ELR (cell line): ENCODE measurements at regions not wholly inside any gene's neighbourhood (a gene's known extent, or its start where the extent isn't known, plus 50 kb on each side); places are given as distances from the start of the nearest gene placed in this dataset.

Experiments
- DNase-seq: peaks from one replicate; pipeline ENCODE4 v3.0.0-alpha.2; 2015; ENCODE audit warnings: low read depth

DNA sequence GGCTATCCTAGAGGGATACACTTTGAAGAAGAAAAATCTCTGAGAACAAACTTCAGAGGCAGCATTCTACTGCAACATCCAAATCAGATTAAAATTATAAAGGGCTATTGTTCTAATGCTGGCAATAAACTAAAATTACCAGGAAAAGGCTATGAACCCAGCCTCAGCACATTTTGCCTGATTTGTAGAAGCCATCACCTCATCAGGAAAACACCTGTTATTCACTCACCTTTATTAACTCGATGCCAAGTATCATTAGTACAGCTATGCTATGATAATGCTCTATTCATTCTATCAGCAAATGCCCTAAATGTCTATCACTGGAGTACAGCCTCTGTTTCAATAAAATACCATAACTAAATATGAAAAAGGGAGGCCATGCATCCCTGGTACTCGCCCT, 510.2 kb downstream of the RASEF start:
- no peak for DNase-seq

DNA sequence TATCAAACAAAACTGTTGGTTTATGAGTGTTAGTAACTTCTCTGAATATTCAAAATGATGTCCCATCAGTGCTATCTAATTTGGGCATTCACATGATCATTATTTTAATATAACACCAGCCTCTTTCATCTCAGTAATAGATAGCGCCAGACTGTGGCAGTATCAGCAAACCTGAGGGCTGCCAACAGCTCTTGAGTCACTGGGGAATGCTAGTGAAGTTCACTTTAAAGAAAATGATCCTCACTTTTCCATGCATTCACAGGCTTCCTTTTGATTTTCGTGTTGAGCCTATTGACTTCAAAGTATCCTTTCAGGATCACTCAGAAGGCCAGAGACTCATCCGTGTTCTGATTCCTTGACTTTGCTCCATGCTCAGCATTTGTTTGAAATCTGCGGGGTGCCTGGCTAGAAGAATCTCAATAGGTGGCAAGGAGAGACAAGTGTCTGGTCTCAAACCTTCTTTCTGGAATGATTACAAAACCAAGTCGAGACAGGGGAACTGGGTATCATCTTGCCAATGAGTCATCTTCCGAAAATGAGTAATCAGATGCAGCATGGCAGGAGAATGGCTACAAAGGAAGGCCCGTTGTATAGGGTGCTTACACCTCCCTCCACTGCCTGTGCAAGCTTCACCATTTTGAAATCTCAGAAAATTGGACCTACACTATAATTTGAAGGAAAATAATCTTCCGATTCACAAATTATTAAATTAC, 509.1 kb downstream of the RASEF start:
- DNase-seq: peak; percentile 3

DNA sequence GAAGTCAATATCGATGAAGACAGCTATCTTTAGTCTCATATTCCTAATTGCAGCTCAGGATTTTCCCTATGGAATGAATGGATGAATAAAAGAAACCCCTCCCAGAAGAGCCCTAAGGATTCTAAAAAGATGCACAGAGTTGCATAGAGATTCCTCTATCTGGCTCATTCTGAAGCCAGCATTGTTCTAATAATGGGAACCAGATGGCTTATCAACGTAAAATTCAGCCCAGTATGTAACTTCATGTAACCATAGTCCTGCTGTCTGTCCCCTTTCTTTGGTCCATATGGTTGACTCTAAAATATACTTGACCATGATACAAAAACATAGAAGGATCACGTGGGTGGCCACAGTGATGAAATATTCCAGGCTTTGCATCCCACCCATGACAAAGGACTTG, 508.6 kb downstream of the RASEF start:
- no peak for DNase-seq

DNA sequence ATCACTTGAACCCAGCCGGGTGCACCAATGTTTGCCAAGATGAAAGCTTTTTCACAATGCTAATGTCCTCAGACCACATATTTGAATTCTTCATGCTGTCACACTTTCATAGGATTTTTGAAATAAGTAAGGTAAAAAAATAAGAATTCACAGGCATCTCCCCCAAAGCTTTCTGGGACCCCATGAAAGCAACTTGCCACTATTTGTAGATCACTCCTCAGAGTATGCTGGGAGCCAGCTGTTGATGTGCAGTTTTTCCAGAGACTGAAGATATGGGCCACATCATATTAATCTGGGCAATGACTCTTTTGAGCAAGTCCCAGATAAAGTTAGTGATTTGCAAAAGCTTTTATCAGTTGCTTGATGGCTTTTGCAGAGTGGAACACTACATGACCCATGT, 507.9 kb downstream of the RASEF start:
- DNase-seq: no peak

DNA sequence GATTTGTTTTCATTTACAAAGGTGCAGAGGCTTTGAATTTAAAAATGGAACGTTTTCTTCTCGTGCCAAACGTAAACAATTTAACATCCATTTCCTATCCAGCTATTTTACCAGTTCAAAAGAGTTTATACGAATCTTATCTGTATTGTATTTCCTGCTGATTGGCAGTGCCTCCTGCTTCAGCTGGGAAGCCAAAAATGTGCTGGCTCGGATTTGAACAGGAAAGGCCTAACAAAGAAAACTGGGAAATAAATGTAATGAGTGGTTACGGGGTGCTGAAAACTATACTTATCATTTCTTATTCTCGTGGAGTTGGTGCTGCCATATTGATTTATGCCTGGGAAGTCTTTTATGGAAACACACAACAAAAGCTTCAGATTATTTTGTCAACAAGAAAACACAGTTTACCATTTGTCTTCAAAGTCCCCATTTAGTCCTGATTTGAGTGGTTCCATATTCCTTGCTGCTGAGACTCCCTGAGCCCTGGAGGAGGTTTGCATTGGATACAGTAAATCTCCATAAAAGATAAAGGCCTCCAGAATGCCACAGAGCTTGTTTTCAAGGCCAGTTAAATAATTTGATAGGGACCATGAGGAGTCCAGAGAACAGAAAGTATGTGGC, 507.4 kb downstream of the RASEF start:
- no peak for DNase-seq

DNA sequence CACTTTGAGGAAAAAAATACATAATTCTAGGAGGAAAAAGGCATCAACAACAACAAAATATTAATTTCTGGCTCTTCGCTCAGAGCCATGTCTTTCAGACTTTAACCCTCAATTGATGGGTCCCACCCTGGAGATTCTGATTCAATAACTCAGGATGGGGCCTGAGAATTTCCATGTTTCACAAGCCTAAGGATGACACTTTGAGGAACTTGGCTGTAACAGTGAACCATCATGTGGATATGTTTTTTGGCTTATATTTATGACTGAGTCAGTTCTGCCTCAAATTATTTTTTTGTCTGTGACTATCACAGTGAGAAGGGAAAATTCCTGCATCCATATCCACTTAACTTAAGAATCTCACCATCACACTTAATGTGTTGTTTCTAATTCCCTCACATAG, 504.6 kb downstream of the RASEF start:
- no peak for DNase-seq

DNA sequence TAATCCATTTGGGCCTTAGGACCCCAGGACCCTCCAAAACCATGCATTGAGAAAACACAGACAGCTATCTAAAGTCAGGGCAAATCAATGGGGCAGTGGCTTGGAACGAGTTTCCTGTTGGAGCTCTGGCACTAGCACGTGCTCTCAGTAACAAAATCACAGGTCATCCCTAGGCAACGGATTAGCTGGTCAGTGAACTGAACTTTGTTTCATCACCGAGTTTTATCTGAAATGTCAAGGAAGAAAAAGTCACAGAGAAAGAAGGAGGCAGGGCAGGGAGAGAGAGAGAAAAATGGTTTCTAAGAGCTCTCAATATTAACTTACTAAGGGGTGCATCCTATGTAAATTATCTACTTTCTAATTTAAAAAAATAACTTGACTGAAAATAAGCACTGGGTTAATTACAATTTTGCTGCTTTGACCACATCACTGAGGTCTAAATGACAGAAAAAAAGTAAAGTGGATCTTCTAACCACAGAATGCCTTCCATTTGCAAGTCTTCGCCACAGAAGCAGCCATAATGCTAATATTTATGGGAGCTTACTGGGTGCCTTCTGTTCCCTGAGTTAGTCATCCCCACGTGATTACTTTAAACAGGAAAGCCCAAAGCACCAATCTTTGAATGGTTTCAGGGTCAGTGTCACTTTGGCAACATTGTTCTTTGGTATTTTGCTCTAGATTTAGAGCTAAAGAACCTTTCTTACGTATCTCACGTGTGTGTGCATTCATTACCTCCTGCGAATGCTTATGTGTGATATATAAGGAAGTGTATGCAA, 503.9 kb downstream of the RASEF start:
- DNase-seq: peak; percentile 6

DNA sequence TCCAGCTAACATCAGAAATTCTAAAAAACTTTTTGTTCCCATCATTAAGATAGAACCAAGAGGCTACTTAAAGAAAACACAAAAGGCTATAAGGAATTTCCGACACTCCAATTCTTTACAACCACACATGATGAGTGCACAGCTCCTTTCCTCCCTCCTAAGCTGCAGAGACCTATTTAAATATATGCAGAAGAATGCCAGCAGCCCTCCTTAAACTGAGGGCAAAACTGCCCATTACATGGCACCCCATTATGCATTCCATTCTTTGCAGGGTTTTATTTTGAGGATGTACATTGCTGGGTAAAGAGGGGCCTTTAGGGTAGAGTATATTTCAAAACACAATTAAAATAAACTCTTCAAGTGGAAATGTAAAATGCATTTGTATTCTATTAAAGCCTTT, 502.9 kb downstream of the RASEF start:
- no peak for DNase-seq

DNA sequence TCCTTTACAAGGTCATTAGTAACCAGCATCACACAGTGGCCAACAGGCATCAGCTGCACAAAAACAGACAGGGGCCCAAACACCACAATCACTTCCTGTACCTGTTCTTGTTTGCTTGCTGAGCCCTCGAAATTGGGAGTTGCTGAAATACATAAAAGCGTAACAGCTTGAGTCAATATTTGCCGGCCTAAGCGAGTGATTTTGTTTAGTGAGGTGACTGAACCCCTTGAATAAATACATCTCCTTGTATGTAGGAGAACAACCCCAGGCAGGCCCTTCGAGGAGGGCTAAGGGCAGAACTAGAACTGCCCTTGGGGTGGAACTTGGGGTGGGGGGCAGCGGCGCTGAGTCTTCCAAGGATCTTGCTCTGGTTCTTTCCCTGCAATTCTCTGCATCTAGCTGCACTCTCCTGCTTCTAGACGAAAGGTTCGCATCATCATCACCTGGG, 502.5 kb downstream of the RASEF start:
- no peak for DNase-seq

DNA sequence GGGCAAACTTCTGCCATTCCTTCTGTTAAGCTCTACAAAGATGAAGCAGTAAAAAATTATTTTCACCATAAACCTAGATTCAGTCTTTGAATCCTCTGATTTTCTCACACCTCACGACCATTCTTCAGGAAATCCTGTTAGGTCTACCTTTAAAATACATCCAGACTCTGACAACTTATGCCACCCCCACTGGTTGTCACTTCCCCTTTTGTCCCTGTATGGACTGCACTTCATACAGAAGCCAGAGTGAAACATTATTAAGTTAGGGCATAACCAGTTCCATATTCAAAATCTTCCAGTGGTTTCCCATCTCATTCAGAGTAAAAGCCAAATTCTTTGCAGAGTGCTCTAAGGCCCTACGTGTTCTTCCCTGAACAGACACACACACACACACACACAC, 499.8 kb downstream of the RASEF start:
- DNase-seq: no peak

DNA sequence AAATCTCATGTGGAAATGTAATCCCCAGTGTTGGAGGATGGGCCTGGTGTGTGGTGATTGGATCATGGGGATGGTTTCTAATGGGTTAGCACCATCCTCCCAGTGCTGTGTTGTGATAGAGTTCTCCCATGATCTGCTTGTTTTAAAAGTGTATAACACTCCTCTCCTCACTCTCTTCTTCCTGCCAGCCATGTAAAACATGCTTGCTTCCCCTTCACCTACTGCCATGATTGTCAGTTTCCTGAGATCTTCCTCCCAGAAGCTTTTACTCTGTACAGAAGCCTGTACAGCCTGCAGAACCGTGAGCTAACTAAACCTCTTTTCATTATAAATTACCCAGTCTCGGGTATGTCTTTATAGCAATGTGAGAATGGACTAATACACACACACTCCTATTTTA, 499.1 kb downstream of the RASEF start:
- DNase-seq: no peak

DNA sequence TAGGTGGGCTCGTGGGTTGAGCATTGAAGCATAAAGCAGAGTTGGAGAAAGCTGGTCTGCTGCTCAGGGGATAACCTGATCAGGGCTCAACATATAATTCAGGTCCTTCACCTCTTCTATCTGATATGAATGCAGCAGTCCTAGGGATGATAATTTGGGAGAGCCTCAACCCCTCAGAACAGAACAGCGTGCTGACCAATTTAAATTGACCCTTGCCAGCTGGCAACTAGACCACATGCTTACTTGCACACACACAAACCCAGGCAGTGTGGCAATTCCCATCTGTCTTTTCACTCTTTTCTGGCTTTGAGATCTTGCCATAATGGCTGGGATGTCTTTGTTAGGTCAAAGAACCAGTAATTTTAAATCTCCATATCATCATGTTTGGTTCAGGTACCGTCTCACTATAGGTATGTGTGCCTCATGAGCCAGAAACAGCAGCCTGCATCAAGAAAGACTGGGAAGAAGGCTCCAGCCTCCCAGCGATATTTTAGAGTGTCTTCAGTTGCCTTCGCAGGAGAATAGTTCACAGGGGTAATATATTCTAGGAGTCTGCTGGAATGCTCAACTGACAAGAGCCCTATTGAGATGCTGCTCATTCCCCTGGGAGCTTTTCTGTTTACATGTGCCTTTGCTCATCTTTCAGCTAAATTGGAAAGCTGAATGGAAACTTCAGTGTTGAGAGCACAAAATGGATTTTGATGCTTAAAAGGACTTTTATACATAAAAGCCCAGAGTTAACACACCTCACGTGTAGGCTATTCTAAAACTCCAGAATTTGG, 497.6 kb downstream of the RASEF start:
- no peak for DNase-seq

DNA sequence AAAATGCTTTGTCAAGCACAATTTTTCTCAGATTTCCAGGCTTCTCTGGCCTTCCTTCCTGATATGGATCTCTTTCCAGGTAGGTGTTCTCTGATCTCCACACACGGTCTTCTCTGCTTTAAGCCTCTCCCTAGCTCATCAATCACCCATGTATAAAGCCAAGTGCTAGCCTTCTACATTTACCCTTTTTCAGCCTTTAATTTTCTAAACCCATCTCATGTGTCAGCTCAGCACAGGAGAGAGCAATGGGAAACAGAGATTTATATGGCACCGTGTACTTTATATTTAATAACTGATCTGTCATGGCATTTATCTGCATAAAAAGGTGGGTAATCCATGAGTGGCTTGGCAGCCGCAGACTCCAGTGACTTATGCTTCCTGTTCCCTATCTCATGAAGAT, 495.0 kb downstream of the RASEF start:
- no peak for DNase-seq

DNA sequence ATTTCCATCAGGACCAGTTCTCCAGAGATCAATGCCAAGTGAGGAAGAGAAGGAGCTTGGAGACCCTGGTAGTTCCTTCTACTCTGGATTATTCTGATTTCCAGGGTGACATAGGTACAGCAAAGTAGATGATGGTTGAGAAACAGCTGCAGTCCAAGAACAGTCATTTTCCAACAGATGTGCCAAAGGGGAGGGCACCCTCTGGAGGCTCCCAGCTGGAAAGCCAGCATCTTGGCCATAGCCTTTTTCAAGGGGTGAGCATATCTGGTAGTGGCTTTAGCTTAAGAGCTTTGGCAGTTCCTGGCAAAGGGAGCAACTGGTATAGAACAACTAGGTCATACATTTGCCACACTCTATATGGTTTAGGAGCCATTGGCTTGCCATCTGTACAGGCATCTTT, 492.7 kb downstream of the RASEF start:
- DNase-seq: no peak

DNA sequence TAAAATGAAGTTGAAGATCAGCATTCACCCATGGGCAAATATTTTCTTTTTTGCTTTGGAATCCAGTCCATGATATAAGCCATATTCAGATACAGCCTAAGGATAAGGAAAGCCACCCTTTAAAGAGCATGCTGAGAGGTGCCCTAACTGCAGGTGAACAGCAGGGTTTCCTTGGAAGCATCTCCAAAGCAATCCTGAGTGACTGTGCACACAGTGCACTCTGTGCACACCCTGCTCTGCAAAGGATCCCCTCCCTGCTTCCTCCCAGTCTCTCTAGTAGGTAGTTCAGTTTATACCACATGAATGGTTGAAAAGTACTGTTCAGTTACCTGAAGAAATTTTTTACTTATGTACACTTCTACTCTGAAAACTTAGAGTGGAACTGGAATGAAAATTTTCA, 491.4 kb downstream of the RASEF start:
- no peak for DNase-seq

DNA sequence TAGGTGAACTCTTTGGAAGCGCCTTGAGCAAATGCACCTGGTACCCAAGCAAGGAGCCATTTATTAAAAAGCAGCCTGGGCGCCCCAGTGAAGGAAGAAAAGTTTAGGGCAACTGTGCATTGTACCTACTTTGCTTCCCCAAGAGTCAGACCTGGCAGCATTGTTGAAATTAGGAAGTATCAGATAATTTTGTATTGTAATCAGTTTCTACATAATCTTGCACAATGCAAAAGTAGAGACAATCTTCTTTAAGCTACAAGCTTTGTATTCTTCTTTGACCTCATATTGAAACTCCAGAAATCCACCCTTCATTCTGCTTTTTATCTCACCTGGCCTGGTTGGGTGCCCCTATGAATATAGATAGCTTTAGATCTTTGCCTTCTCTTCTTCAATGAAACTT, 490.8 kb downstream of the RASEF start:
- no peak for DNase-seq

DNA sequence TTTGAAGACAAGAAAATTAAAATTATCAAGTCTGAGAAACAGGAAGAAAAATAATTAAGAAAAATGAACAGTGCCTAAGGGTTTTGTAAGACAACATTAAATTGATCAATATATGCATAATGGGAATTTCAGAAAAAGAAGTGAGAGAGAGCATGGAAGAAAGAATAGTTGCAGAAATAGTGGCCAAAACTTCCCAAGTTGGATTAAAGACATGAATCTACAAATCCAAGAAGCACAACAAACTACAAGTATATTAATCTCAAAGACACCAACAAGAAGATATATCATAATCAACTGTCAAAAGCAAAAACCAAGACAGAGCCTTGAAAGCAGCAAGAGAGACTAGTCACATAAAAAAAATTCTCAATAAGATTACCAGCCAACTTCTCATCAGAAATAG, 488.0 kb downstream of the RASEF start:
- DNase-seq: no peak

DNA sequence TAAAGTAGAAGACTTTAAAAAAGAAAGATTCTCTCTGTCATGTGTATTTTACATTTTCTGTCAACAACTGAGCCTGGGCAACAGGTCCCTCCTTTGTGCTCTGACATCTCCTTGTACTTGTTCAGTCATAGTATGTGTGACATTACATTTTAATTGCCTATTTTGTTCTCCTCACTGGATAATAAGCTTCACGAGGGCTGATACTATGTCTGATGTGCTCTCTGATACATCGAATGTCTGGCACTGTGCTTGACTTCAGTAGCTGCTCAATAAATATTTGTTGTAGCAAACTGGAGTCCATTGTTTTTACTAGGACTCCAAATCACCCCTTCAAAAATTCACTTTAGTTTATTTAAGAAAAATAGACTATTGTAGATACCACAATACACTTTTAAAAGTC, 482.0 kb downstream of the RASEF start:
- DNase-seq: no peak

DNA sequence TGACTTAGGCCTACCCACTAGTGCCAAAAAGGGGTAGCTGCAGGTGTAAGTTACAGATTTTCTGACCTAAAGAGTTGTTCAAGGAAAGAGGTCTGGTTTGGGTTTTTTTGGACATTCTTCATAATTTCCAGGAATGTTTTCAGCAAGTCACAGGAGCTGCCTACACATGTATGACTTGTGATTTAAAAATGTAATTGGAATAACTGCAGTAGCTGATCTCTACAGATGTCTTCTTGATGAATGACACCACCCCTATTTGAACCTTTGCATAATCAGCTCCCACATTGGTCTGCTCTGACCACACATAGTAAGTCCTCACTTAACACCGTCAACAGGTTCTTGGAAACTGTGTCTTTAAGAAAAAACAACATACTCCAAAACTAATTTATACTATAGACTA, 481.4 kb downstream of the RASEF start:
- DNase-seq: no peak

DNA sequence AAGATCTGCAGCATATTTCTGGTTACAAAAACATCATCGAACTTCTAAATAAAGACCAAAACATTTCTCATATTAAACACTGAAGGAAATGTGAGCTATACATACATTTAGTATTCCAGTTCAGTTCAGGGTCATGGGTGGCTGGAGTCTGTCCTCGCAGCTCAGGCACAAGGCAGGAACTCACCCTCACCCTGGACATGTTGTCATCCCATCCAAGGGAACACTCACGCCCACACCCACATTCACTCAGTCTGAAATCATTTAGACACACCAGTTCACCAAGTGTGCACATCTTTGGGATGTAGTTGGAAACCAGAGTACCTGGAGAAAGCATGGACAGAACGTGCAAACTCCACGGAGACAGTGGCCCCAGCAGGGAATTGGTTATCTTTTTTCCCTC, 481.0 kb downstream of the RASEF start:
- DNase-seq: no peak

DNA sequence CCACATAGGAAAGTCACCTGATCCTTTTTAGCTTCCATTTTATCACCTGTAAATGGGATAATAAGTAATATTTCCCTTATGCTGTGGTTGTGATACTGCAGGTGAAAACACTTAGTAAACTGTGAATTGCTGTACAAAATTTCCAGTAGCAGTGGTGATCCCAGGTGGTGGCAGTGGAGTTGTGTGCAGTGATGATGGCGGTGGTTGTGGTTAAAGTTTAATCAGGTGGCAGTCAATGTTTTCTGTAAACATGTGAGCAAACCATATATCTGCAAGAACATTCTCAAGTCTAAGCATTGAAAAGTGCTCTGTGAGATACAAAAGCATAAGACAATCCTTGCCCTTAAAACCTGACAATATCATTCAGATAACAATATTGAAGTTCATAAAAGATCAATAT, 480.2 kb downstream of the RASEF start:
- no peak for DNase-seq

DNA sequence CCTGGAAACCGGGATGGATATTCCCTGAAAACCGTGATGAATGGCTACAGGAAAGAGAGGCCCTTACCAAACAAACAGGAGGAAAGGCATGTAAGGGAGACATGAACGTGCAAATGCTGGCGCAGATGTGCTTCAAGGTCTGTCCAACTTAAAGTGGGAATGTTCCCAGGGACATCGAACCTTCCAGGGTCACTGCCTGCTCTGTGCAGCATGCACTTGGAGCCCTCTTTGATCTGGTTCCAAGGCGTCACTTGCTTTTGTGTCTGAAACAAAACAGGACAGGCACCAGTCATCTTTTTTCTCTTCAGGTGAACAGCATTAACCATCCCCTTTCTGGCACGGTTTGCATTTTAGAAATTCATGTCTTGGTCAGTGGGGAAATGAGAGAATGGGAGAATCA, 479.4 kb downstream of the RASEF start:
- no peak for DNase-seq
